RWPE1 (cell line): ENCODE measurements at regions not wholly inside any gene's neighbourhood (a gene's known extent, or its start where the extent isn't known, plus 50 kb on each side); places are given as distances from the start of the nearest gene placed in this dataset.

Experiments used
- CTCF ChIA-PET: fragments of 350-600 bp; sonication (Branson Sonifier 250); formaldehyde crosslinking; extraction: SDS; loops from one replicate; lab custom pipeline; 2021; lab: Yijun Ruan, JAX
- POLR2A ChIA-PET: fragments of 400-600 bp; formaldehyde crosslinking; extraction: SDS; loops from one replicate; lab custom pipeline; 2020; ENCODE audit warnings: antibody characterized with exemption; ENCODE audit not compliant: low non-redundant PET; lab: Yijun Ruan, JAX
- DNase-seq: peaks from one replicate; pipeline ENCODE4 v3.0.0; 2012; ENCODE audit warnings: low spot score
- H3K27ac ChIP-seq: fragments of 450-650 bp; 2 replicates; pipeline ENCODE4 v1.5.1; 2017
- TF ChIP-seq, protein P1 (sequence below): fragments of 450-650 bp; conservative IDR thresholded peaks from 2 replicates; pipeline ENCODE4 v1.5.1; 2017; ENCODE audit warnings: low read depth, mild to moderate bottlenecking

GRCh38 chr7:56570968-56571367 is 454.8 kb upstream of the NUPR2 start:
- ChIA-PET POLR2A (no interaction called here), CTCF (no interaction called here)
- TF ChIP-seq, protein P1, sequence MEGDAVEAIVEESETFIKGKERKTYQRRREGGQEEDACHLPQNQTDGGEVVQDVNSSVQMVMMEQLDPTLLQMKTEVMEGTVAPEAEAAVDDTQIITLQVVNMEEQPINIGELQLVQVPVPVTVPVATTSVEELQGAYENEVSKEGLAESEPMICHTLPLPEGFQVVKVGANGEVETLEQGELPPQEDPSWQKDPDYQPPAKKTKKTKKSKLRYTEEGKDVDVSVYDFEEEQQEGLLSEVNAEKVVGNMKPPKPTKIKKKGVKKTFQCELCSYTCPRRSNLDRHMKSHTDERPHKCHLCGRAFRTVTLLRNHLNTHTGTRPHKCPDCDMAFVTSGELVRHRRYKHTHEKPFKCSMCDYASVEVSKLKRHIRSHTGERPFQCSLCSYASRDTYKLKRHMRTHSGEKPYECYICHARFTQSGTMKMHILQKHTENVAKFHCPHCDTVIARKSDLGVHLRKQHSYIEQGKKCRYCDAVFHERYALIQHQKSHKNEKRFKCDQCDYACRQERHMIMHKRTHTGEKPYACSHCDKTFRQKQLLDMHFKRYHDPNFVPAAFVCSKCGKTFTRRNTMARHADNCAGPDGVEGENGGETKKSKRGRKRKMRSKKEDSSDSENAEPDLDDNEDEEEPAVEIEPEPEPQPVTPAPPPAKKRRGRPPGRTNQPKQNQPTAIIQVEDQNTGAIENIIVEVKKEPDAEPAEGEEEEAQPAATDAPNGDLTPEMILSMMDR = no peak
- H3K27ac ChIP-seq = no peak overlapping the region
- DNase-seq = no peak

GRCh38 chr7:56538541-56539429 is 422.6 kb upstream of the NUPR2 start:
- POLR2A ChIA-PET = no interaction called here
- no peak for DNase-seq

DNA sequence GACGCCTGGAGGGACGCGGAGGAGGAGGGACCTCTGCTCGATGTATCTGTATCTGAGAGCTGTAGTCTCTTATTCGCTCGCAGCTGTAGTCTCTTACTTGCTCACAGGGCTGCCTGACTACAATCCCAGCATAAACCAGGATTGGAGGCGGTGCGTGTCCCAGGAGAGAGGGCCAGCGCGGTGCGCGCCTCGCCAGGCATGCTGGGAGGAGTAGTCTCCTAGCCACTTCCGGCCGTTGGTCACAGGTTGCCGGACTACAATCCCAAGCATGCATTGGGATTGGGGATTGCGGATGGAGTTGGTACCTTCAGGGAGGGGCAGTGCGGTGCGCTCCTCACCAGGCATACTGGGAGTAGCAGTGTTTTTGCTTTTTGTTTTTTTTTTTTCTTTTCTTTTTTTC is 421.7 kb upstream of the NUPR2 start:
- no peak for DNase-seq
- CTCF ChIA-PET = no interaction called here
- TF ChIP-seq, protein P1 = no peak
- POLR2A ChIA-PET = no interaction called here
- H3K27ac ChIP-seq = no peak overlapping the region

More at GRCh38 chr7:56538541-56539429, 422.6 kb upstream of the NUPR2 start:
- TF ChIP-seq, protein P1 = no peak
- no peak overlapping the region for H3K27ac ChIP-seq
- CTCF ChIA-PET = no interaction called here

GRCh38 chr7:56537477-56537876 is 421.3 kb upstream of the NUPR2 start:
- TF ChIP-seq, protein P1 = no peak
- ChIA-PET CTCF (no interaction called here), POLR2A (no interaction called here)
- no peak overlapping the region for H3K27ac ChIP-seq
- no peak for DNase-seq

DNA sequence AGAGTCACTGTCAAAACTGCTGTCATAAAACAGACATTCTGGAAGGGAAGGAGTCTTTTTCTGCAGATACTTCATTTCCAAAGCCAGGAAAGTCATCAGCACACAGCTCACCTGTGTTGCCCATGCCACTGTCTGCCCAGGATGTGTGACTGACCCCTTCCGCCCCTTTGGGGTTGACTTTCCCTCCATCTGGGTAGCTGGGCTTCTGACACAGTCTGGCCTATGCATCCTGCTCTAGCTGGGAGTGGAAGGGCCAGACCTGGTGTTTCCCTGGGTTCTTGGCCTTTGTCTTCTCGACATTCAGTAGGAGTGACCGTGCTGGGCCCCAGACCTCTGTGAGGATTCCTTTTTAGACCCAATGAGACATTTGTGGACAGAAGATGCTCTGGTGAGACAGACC is 378.9 kb upstream of the NUPR2 start:
- no peak for DNase-seq
- no peak overlapping the region for H3K27ac ChIP-seq
- TF ChIP-seq, protein P1 = no peak
- ChIA-PET CTCF (no interaction called here), POLR2A (no interaction called here)

- ChIA-PET POLR2A (no interaction called here), CTCF (interaction anchor here (0.6 kb wide), 1 partner anchor 11 kb away, joined by 3 read pairs; no protein-coding TSS in a partner anchor)
- H3K27ac ChIP-seq = no peak overlapping the region
- TF ChIP-seq, protein P1 = no peak
- DNase-seq = no peak
Observed at GRCh38 chr7:56493704-56494450, 377.7 kb upstream of the NUPR2 start.
